IPS-11a (cell line): ENCODE measurements at regions not wholly inside any gene's neighbourhood (a gene's known extent, or its start where the extent isn't known, plus 50 kb on each side); places are given as distances from the start of the nearest gene placed in this dataset.

Experiments
- H3K4me3 ChIP-seq: one replicate; pipeline ENCODE4 v1.5.1; 2013; ENCODE audit warnings: low read depth, low read length, control low read depth

DNA sequence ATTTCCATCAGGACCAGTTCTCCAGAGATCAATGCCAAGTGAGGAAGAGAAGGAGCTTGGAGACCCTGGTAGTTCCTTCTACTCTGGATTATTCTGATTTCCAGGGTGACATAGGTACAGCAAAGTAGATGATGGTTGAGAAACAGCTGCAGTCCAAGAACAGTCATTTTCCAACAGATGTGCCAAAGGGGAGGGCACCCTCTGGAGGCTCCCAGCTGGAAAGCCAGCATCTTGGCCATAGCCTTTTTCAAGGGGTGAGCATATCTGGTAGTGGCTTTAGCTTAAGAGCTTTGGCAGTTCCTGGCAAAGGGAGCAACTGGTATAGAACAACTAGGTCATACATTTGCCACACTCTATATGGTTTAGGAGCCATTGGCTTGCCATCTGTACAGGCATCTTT, 492.7 kb downstream of the RASEF start:
- H3K4me3 ChIP-seq = no peak overlapping the region

DNA sequence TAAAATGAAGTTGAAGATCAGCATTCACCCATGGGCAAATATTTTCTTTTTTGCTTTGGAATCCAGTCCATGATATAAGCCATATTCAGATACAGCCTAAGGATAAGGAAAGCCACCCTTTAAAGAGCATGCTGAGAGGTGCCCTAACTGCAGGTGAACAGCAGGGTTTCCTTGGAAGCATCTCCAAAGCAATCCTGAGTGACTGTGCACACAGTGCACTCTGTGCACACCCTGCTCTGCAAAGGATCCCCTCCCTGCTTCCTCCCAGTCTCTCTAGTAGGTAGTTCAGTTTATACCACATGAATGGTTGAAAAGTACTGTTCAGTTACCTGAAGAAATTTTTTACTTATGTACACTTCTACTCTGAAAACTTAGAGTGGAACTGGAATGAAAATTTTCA, 491.4 kb downstream of the RASEF start:
- H3K4me3 ChIP-seq = no peak overlapping the region

DNA sequence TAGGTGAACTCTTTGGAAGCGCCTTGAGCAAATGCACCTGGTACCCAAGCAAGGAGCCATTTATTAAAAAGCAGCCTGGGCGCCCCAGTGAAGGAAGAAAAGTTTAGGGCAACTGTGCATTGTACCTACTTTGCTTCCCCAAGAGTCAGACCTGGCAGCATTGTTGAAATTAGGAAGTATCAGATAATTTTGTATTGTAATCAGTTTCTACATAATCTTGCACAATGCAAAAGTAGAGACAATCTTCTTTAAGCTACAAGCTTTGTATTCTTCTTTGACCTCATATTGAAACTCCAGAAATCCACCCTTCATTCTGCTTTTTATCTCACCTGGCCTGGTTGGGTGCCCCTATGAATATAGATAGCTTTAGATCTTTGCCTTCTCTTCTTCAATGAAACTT, 490.8 kb downstream of the RASEF start:
- no peak overlapping the region for H3K4me3 ChIP-seq

DNA sequence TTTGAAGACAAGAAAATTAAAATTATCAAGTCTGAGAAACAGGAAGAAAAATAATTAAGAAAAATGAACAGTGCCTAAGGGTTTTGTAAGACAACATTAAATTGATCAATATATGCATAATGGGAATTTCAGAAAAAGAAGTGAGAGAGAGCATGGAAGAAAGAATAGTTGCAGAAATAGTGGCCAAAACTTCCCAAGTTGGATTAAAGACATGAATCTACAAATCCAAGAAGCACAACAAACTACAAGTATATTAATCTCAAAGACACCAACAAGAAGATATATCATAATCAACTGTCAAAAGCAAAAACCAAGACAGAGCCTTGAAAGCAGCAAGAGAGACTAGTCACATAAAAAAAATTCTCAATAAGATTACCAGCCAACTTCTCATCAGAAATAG, 488.0 kb downstream of the RASEF start:
- no peak overlapping the region for H3K4me3 ChIP-seq

DNA sequence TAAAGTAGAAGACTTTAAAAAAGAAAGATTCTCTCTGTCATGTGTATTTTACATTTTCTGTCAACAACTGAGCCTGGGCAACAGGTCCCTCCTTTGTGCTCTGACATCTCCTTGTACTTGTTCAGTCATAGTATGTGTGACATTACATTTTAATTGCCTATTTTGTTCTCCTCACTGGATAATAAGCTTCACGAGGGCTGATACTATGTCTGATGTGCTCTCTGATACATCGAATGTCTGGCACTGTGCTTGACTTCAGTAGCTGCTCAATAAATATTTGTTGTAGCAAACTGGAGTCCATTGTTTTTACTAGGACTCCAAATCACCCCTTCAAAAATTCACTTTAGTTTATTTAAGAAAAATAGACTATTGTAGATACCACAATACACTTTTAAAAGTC, 482.0 kb downstream of the RASEF start:
- H3K4me3 ChIP-seq = no peak overlapping the region

DNA sequence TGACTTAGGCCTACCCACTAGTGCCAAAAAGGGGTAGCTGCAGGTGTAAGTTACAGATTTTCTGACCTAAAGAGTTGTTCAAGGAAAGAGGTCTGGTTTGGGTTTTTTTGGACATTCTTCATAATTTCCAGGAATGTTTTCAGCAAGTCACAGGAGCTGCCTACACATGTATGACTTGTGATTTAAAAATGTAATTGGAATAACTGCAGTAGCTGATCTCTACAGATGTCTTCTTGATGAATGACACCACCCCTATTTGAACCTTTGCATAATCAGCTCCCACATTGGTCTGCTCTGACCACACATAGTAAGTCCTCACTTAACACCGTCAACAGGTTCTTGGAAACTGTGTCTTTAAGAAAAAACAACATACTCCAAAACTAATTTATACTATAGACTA, 481.4 kb downstream of the RASEF start:
- no peak overlapping the region for H3K4me3 ChIP-seq

DNA sequence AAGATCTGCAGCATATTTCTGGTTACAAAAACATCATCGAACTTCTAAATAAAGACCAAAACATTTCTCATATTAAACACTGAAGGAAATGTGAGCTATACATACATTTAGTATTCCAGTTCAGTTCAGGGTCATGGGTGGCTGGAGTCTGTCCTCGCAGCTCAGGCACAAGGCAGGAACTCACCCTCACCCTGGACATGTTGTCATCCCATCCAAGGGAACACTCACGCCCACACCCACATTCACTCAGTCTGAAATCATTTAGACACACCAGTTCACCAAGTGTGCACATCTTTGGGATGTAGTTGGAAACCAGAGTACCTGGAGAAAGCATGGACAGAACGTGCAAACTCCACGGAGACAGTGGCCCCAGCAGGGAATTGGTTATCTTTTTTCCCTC, 481.0 kb downstream of the RASEF start:
- H3K4me3 ChIP-seq = no peak overlapping the region

DNA sequence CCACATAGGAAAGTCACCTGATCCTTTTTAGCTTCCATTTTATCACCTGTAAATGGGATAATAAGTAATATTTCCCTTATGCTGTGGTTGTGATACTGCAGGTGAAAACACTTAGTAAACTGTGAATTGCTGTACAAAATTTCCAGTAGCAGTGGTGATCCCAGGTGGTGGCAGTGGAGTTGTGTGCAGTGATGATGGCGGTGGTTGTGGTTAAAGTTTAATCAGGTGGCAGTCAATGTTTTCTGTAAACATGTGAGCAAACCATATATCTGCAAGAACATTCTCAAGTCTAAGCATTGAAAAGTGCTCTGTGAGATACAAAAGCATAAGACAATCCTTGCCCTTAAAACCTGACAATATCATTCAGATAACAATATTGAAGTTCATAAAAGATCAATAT, 480.2 kb downstream of the RASEF start:
- no peak overlapping the region for H3K4me3 ChIP-seq

DNA sequence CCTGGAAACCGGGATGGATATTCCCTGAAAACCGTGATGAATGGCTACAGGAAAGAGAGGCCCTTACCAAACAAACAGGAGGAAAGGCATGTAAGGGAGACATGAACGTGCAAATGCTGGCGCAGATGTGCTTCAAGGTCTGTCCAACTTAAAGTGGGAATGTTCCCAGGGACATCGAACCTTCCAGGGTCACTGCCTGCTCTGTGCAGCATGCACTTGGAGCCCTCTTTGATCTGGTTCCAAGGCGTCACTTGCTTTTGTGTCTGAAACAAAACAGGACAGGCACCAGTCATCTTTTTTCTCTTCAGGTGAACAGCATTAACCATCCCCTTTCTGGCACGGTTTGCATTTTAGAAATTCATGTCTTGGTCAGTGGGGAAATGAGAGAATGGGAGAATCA, 479.4 kb downstream of the RASEF start:
- no peak overlapping the region for H3K4me3 ChIP-seq

DNA sequence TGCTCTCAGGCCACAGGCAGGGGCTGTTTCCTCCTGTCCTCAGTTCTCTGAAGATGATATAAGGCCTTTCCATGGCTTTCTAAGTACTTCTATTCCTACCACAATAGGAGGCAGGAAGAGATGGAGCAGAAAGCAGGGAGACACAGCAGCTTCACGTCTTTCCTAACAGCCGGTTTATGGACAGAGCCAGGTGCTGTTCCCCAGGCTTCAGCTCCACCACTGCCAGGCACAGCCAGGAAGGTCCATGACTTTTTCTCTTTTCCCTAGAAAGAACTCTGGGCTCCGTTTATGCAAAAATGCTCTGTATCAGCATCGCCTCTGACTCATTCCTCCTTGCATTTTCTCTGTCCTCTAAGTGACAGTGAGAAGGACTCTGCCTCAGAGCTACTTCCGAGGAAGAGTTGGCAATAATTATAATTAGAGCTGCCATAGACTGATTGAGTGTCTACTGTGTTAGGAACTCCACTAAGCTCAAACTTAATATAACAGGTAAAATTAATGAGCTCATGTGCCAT, 478.5 kb downstream of the RASEF start:
- H3K4me3 ChIP-seq = no peak overlapping the region

DNA sequence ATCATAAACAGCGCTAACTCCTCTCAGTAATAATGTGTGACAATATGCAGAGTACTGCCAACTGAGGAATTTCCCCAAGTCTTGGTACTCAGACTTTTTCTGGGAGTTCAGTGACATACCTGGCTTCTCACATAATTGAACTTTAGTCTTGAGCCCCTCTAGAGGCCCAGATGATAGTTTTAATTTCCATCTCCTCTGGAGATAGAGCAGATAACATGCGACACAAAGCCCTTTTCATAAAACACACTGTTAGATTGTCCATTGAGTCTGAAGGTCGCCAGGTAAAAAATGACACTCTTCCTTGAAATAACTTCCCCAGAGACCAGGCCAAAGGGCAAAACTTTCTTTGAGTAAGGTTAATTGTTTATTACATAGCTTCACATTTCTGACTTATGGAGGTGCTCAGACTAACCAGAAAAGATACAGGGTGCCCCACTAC, 476.0 kb downstream of the RASEF start:
- no peak overlapping the region for H3K4me3 ChIP-seq

DNA sequence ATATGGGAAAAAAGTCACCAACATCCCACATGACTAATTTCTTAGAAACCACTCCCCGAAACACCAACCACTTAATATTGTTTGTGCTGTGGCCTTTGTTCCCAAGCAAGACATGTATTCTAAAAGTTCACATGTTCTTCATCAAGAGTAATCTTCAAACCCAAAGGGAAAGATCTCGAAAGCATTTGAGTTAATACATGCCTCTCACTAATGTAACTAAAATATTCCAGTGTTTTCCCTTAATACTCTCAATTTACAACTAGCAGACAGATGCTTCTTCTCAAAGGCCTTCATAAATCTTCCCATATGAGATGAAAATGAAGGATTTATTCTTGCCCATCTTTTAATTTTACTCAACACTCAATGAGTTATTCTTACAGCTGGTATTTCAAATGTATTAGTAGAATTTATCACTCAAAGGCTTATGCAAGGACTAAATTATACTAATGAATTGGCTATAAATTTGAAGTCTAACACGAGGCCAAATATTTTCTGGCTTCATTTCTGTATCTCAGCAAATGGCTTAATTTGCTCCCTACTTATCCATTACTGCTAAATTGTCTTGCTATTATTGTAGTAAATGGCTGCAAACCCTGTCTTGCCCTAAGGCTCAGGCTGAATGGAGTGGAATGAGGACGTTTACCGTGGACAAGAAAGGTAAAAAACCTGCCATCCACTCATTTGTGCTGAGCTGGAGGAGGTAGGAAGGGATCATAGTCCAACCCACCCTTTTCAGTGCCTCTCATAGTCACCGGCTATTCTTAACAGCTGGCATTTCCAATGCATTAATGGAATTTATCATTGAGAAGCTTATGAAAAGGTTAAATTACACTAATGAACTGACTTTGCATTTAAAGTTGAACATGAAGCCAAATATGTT, 474.4 kb downstream of the RASEF start:
- H3K4me3 ChIP-seq = no peak overlapping the region

DNA sequence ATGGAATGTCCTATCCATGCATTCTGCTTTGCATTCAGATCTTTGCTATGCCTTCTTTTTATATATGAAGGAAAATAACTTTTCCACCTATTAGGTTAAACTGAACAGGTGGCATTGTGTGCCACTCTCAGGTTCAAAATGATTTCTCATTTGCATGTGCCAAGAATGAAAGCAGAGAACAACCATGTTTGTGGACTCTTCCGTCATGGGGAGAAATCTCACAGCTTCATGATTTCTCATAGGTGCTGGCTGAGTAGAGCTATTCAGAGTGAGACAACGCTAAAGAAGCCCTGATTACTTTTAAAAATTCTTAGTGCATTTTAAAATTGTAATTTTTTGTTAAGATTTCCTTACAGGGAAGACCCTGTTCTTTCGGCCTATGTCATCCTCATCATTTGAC, 472.1 kb downstream of the RASEF start:
- H3K4me3 ChIP-seq = no peak overlapping the region

DNA sequence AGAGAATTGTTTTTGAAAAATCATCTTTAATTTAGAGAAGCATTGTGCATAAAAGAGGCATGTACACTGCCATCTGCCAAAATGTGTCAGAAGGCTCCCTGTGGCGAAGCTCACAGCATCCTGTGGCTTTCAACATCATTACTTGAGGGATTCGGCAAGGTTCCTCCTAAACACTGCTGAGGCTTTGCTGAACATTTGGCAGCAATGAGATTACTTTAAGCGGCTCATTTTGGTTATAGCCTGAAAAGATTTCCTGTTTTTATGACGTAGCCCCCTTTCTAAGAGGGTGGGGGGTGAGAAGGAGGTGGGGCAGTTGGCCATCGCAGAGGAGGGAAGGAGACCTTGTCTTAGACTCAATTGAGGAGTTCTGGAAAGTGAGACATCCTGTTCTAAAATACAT, 469.4 kb downstream of the RASEF start:
- no peak overlapping the region for H3K4me3 ChIP-seq

DNA sequence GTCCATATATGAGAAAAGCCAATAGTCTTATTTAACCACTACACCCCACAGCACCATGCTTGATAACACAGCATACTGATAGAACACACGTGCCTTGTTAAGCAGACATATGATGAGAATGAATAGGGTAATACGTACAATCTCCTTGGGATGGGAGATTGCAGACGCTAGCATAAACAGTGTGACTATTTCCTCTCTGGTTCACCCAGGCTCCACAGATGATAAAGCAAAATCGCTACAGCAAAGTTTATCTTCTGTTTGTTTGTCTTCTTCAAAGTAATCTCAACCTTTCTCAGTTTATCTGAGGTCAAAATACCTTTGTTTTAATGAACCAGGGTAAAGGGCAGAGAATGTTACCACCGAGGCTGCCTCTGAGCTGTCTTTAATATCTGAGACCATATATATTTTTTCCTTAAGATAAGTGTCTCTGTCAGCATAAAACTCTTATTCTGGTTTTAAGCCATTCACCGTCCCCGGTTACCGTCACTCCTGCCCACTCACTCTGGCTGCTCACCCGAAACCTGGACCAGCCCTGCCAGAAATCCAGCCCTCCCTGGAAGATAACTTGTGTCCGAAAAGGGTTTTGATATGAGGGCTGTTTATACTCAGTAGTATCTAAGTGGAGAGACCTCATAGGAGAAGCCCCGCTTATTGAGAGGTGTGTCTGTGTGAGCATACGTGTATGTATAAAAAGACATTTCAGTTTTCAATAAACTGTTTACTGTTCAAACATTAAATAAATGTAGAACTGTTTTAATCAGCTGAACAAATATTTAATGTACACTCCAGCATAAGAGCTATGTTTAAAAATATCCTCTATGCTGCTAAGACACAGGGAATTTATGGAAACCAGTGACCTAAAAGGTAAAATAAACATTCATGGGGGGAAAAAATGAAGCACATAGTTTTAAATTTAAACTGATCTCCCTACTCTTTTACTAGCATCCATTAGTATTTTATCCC, 465.4 kb downstream of the RASEF start:
- H3K4me3 ChIP-seq = no peak overlapping the region

DNA sequence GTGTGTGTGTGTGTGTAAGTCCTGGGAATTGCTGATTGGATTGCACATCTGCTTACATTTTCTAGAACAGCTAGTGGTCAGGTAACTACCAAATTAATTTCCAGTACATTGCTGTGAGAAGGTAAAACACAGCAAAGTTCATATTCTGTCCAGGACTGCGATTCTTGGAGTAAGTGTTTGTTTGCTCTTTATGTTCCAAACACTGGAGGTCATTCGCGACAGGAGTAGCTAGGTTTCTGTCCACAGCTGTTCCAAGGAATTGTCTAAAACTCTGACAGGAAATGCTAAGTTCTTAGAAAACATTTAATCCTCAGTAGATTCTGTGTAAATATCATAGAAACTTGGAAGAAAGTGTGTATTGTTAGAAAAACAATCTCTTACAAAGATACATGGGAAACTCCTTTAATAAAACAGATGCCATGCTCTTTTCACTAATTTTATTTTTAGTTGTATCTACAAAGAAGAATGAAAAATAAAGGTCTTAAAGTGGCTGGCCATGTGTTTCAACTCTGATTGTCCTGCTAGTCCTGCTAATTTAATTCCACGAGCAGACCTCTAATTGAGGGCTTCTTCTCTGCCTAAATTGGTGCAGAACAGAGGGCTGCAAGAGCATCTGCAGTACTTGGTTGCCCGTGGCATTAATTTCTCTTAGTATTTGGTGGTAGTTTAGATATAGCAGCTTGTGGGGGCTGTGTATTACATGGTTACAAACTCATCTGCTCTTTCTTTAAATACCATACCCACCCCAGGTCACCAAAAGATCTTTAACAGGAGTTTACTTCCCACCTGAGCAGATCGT, 464.5 kb downstream of the RASEF start:
- no peak overlapping the region for H3K4me3 ChIP-seq

DNA sequence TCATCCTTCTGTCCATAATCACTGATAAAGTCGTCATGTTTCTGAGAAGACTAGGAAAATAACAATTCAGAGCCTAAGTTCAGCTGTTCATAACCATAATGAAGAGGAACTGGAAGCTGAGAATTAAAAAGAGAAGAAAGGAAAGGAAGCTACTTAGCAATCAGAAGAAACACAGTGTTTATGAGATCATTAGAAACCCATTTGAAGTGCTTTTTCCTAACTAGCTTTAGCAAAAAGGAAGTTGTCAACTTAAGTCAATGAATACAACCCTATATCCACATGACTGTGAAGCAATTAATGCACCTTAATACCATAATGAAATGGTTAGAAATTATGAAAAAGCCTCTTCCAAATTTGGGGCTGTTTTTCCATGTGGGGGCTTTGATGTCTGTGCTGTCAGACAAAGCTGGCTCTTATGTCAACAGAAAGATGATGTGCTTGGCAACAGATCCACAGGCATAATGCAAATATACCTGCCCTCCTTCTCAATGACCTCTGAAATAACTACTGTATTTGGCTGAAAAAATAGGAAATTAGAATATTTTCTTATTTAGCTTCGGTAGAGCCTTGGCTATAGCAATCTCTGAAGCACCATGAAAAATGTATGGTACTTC, 463.5 kb downstream of the RASEF start:
- H3K4me3 ChIP-seq = no peak overlapping the region

DNA sequence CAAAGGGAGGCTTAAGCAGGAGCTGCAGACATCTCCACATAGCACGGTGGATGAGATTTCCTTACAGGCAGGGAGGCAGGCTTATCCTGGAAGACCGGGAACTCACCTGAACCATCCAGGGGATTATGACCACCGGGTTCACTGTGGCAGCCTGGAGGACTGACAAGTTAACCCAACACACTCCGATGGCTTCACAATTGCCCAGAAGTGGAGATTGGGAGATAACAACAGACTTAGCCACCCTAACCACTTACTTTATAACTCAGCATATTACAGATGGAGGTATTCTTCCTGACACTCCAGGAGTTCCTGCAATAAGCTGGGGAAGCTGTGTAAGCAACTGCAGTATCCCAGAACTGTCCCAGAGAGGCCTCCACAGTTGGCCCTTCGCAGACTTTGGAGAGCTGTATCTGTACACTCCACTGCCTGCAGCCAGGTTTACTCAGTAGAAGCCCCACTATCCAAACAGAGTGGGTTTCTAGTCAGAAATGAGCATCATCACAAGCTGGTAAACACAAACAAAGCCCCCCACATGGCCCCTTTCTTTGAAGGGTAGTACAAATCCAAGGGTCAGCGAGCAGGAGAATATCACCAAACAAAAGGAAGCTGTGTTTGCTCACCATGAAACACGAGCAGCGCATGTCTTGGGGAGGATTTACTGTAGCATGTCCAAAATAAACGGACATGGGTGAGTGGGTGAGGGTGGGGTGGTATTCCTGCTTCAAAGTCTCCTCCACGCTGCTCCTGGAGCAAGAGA, 462.2 kb downstream of the RASEF start:
- no peak overlapping the region for H3K4me3 ChIP-seq

DNA sequence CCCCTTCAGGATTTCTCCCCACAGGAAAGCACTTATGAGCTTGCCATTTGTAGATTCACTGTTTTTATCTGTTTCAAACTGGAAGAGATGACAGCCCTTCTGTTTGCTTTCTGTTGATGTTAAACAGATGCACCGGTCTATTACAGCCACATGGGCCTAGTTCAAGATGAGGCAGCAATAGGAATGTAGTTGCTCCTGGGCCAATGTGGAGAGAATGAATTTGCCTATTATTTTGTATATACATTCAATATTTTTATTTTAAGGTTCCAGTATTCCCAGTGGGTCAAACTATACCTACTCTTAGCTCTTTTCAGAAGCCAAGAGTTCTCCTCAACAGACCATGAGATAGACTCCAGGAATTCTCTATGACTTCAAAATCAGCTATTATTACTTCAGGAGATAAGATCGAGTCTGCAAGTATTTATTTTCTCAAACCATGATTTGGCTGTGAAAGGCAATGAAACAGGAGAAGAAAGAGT, 461.6 kb downstream of the RASEF start:
- no peak overlapping the region for H3K4me3 ChIP-seq
